T-helper 17 cell (primary cell): ENCODE measurements at regions not wholly inside any gene's neighbourhood (a gene's known extent, or its start where the extent isn't known, plus 50 kb on each side); places are given as distances from the start of the nearest gene placed in this dataset.
"Not testable (repeated sequence)": the region's sequence is repeated elsewhere in the genome, so short reads cannot be mapped to it uniquely, and the experiment has no call there.

Experiments
- ATAC-seq: fragments of 150-1000 bp; cut with Tn5 transposase; 2 replicates; pipeline ENCODE4 v1.10.0; 2021; ENCODE audit warnings: mild to moderate bottlenecking, moderate library complexity
- DNase-seq, 3 donors: peaks; one replicate each; pipeline versions ENCODE4 v3.0.0 to v3.0.0-alpha.2; 2020 to 2021
- H3K9me3 ChIP-seq: one replicate; pipeline ENCODE4 v1.7.0; 2013; ENCODE audit warnings: low read length, mild to moderate bottlenecking; ENCODE audit not compliant: control insufficient read depth, poor library complexity, severe bottlenecking
- H3K27ac Mint-ChIP-seq: one replicate; pipeline ENCODE4 v1.8.0; 2022; ENCODE audit warnings: mild to moderate bottlenecking, moderate library complexity, mixed read lengths
- H3K27me3 Mint-ChIP-seq: one replicate; pipeline ENCODE4 v1.8.0; 2022; ENCODE audit warnings: mixed read lengths
- H3K36me3 Mint-ChIP-seq: one replicate; pipeline ENCODE4 v1.8.0; 2022; ENCODE audit warnings: low read depth, mixed read lengths
- H3K4me1 Mint-ChIP-seq: one replicate; pipeline ENCODE4 v1.8.0; 2022; ENCODE audit warnings: mild to moderate bottlenecking, mixed read lengths
- H3K4me3 Mint-ChIP-seq: one replicate; pipeline ENCODE4 v1.8.0; 2022; ENCODE audit warnings: mild to moderate bottlenecking, moderate library complexity, mixed read lengths

GRCh38 chr5:163894645-163895044, 389.2 kb downstream of the MAT2B start:
- no peak for ATAC-seq

GRCh38 chr5:163898873-163899272, 393.5 kb downstream of the MAT2B start:
- Mint-ChIP-seq H3K27ac (no peak overlapping the region), H3K27me3 (no peaks in the 10 kb centered on the region)

More at GRCh38 chr5:163894645-163895044, 389.2 kb downstream of the MAT2B start:
- DNase-seq = no peak
- no peaks in the 10 kb centered on the region for H3K9me3 ChIP-seq
- no peak overlapping the region for H3K4me3 Mint-ChIP-seq
- H3K27me3 Mint-ChIP-seq = no peaks in the 10 kb centered on the region
- H3K27ac Mint-ChIP-seq = no peak overlapping the region
- H3K36me3 Mint-ChIP-seq = no peaks in the 10 kb centered on the region
- H3K4me1 Mint-ChIP-seq = no peaks in the 10 kb centered on the region

GRCh38 chr5:163907783-163908182, 402.4 kb downstream of the MAT2B start:
- not testable (repeated sequence) for H3K27ac Mint-ChIP-seq, H3K4me1 Mint-ChIP-seq, H3K36me3 Mint-ChIP-seq, H3K9me3 ChIP-seq, H3K4me3 Mint-ChIP-seq, H3K27me3 Mint-ChIP-seq, ATAC-seq, DNase-seq

More at GRCh38 chr5:163898873-163899272, 393.5 kb downstream of the MAT2B start:
- no peaks in the 10 kb centered on the region for H3K4me1 Mint-ChIP-seq
- ATAC-seq = no peak
- no peaks in the 10 kb centered on the region for H3K36me3 Mint-ChIP-seq
- DNase-seq = no peak
- H3K4me3 Mint-ChIP-seq = no peak overlapping the region
- H3K9me3 ChIP-seq = no peaks in the 10 kb centered on the region

- Mint-ChIP-seq H3K27me3 (no peaks in the 10 kb centered on the region), H3K4me1 (no peaks in the 10 kb centered on the region), H3K36me3 (no peaks in the 10 kb centered on the region), H3K4me3 (no peak overlapping the region), H3K27ac (no peak overlapping the region)
- ATAC-seq (no peak), DNase-seq (no peak)
- H3K9me3 ChIP-seq = no peaks in the 10 kb centered on the region
Measured at GRCh38 chr5:163908253-163908652, 402.8 kb downstream of the MAT2B start.

- DNase-seq (no peak), ATAC-seq (no peak)
- Mint-ChIP-seq H3K4me1 (no peaks in the 10 kb centered on the region), H3K27me3 (no peaks in the 10 kb centered on the region), H3K27ac (no peak overlapping the region), H3K4me3 (no peak overlapping the region), H3K36me3 (no peaks in the 10 kb centered on the region)
- H3K9me3 ChIP-seq = no peaks in the 10 kb centered on the region
Measured at GRCh38 chr5:163910226-163910625, 404.8 kb downstream of the MAT2B start.

GRCh38 chr5:163912046-163912445, 406.6 kb downstream of the MAT2B start:
- Mint-ChIP-seq H3K27ac (no peak overlapping the region), H3K27me3 (no peaks in the 10 kb centered on the region), H3K4me1 (no peaks in the 10 kb centered on the region), H3K36me3 (no peaks in the 10 kb centered on the region), H3K4me3 (no peak overlapping the region)
- H3K9me3 ChIP-seq = no peaks in the 10 kb centered on the region
- ATAC-seq (no peak), DNase-seq (no peak)

- H3K27ac Mint-ChIP-seq = no peak overlapping the region
- ATAC-seq = no peak
Measured at GRCh38 chr5:163913548-163913947, 408.1 kb downstream of the MAT2B start.

GRCh38 chr5:163914910-163915309, 409.5 kb downstream of the MAT2B start:
- ATAC-seq = peak; percentile 72
- no peak overlapping the region for H3K4me3 Mint-ChIP-seq
- H3K27me3 Mint-ChIP-seq = no peaks in the 10 kb centered on the region
- no peak for DNase-seq
- no peak overlapping the region for H3K27ac Mint-ChIP-seq
- no peaks in the 10 kb centered on the region for H3K4me1 Mint-ChIP-seq
- no peaks in the 10 kb centered on the region for H3K36me3 Mint-ChIP-seq
- H3K9me3 ChIP-seq = no peaks in the 10 kb centered on the region

More at GRCh38 chr5:163913548-163913947, 408.1 kb downstream of the MAT2B start:
- no peak overlapping the region for H3K4me3 Mint-ChIP-seq
- no peak for DNase-seq
- no peaks in the 10 kb centered on the region for H3K36me3 Mint-ChIP-seq
- no peaks in the 10 kb centered on the region for H3K27me3 Mint-ChIP-seq
- H3K4me1 Mint-ChIP-seq = no peaks in the 10 kb centered on the region
- no peaks in the 10 kb centered on the region for H3K9me3 ChIP-seq

GRCh38 chr5:163915481-163915961, 410.1 kb downstream of the MAT2B start:
- H3K36me3 Mint-ChIP-seq = no peaks in the 10 kb centered on the region
- DNase-seq (no peak), ATAC-seq (peak; percentile 63)
- no peaks in the 10 kb centered on the region for H3K9me3 ChIP-seq
- no peak overlapping the region for H3K27ac Mint-ChIP-seq
- H3K27me3 Mint-ChIP-seq = no peaks in the 10 kb centered on the region
- no peak overlapping the region for H3K4me3 Mint-ChIP-seq
- no peaks in the 10 kb centered on the region for H3K4me1 Mint-ChIP-seq

- no peaks in the 10 kb centered on the region for H3K4me1 Mint-ChIP-seq
- no peaks in the 10 kb centered on the region for H3K36me3 Mint-ChIP-seq
- no peak overlapping the region for H3K4me3 Mint-ChIP-seq
- no peak overlapping the region for H3K27ac Mint-ChIP-seq
- peak; percentile 63 for ATAC-seq
- no peaks in the 10 kb centered on the region for H3K9me3 ChIP-seq
- no peaks in the 10 kb centered on the region for H3K27me3 Mint-ChIP-seq
- DNase-seq = no peak
Measured at GRCh38 chr5:163916376-163916775, 411.0 kb downstream of the MAT2B start.

- no peak overlapping the region for H3K4me3 Mint-ChIP-seq
- H3K36me3 Mint-ChIP-seq = no peaks in the 10 kb centered on the region
- H3K27ac Mint-ChIP-seq = peak overlapping the region; percentile 32
- no peaks in the 10 kb centered on the region for H3K27me3 Mint-ChIP-seq
- no peaks in the 10 kb centered on the region for H3K4me1 Mint-ChIP-seq
- ATAC-seq (no peak), DNase-seq (no peak)
- no peaks in the 10 kb centered on the region for H3K9me3 ChIP-seq
Measured at GRCh38 chr5:163916861-163917260, 411.4 kb downstream of the MAT2B start.

- no peaks in the 10 kb centered on the region for H3K9me3 ChIP-seq
- Mint-ChIP-seq H3K27ac (peak overlapping the region; percentile 32), H3K4me1 (no peaks in the 10 kb centered on the region), H3K36me3 (no peaks in the 10 kb centered on the region), H3K27me3 (no peaks in the 10 kb centered on the region), H3K4me3 (no peak overlapping the region)
- ATAC-seq (no peak), DNase-seq (no peak)
Measured at GRCh38 chr5:163917747-163918146, 412.3 kb downstream of the MAT2B start.

- H3K9me3 ChIP-seq, DNase-seq, H3K4me3 Mint-ChIP-seq, H3K27ac Mint-ChIP-seq, H3K4me1 Mint-ChIP-seq, ATAC-seq, H3K27me3 Mint-ChIP-seq, H3K36me3 Mint-ChIP-seq: not testable (repeated sequence)
Measured at GRCh38 chr5:163934990-163935389, 429.6 kb downstream of the MAT2B start.

GRCh38 chr5:163938595-163938994, 433.2 kb downstream of the MAT2B start:
- peaks cover 6% of the 10 kb centered on the region for H3K9me3 ChIP-seq
- no peak for DNase-seq
- ATAC-seq = no peak
- H3K4me1 Mint-ChIP-seq = peaks cover 2% of the 10 kb centered on the region
- peaks cover 2% of the 10 kb centered on the region for H3K36me3 Mint-ChIP-seq
- H3K27me3 Mint-ChIP-seq = no peaks in the 10 kb centered on the region
- no peak overlapping the region for H3K27ac Mint-ChIP-seq
- H3K4me3 Mint-ChIP-seq = no peak overlapping the region
